ENCODE measurements at regions not wholly inside any gene's neighbourhood (a gene's known extent, or its start where the extent isn't known, plus 50 kb on each side); places are given as distances from the start of the nearest gene placed in this dataset.

- H3K4me3 ChIP-seq (ENCODE audit: low read depth, low read length): no peak overlapping the region
- TF ChIP-seq, protein P1, sequence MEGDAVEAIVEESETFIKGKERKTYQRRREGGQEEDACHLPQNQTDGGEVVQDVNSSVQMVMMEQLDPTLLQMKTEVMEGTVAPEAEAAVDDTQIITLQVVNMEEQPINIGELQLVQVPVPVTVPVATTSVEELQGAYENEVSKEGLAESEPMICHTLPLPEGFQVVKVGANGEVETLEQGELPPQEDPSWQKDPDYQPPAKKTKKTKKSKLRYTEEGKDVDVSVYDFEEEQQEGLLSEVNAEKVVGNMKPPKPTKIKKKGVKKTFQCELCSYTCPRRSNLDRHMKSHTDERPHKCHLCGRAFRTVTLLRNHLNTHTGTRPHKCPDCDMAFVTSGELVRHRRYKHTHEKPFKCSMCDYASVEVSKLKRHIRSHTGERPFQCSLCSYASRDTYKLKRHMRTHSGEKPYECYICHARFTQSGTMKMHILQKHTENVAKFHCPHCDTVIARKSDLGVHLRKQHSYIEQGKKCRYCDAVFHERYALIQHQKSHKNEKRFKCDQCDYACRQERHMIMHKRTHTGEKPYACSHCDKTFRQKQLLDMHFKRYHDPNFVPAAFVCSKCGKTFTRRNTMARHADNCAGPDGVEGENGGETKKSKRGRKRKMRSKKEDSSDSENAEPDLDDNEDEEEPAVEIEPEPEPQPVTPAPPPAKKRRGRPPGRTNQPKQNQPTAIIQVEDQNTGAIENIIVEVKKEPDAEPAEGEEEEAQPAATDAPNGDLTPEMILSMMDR (conservative IDR thresholded peaks at IDR 0.05; ENCODE audit: low read depth, low read length): no peak
- peak; percentile 16 for DNase-seq (ENCODE audit: low read depth)
Measured at GRCh38 chr4:141913928-141914327, 277.5 kb downstream of the IL15 start.

- TF ChIP-seq, protein P1 (conservative IDR thresholded peaks at IDR 0.05; ENCODE audit: low read depth, low read length): no peak
- H3K4me3 ChIP-seq (ENCODE audit: low read depth, low read length): no peak overlapping the region
- no peak for DNase-seq (ENCODE audit: low read depth)
Measured at GRCh38 chr4:141914746-141915145, 278.4 kb downstream of the IL15 start.

DNA sequence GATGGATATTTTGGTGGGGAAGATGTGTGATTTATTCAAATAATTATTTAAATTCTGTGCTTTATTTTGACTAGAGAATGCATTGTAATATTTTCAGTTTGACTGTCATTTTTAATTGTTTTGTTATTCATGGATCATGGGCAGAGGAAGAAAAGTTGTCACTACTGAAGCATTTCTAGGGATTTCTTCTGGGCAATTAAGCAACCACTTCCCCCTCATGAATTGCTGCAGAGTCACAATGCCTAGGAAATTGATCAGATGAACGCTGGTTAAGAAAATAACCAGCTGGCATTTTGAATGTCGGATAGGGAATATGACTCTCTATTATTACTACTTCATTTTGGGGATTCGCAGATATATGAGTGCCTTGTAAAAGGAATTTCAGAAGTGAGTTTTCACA lies 283.3 kb downstream of the IL15 start:
- TF ChIP-seq, protein P1 (conservative IDR thresholded peaks at IDR 0.05; ENCODE audit: low read depth, low read length): no peak
- no peak overlapping the region for H3K4me3 ChIP-seq (ENCODE audit: low read depth, low read length)
- DNase-seq (ENCODE audit: low read depth): no peak

DNA sequence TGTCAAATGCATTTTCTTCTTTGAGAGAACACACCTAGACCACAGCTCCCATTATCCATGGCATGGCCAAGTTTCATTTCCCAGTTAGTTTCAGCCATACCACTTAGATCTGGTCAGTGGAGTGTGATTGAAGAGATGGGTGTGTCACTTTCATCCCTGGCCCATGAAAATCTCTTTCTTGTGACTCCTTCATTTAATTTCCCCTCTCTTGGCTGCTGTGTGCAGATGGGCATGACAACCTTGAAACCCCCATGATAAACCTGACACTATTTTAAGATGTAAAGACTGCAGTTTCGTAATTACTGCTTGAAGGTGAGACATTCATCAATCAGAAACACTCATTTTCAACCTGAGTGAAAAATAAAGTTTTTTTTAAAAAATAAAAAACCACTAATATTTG lies 284.9 kb downstream of the IL15 start:
- TF ChIP-seq, protein P1 (conservative IDR thresholded peaks at IDR 0.05; ENCODE audit: low read depth, low read length): no peak
- no peak overlapping the region for H3K4me3 ChIP-seq (ENCODE audit: low read depth, low read length)
- DNase-seq (ENCODE audit: low read depth): no peak

DNA sequence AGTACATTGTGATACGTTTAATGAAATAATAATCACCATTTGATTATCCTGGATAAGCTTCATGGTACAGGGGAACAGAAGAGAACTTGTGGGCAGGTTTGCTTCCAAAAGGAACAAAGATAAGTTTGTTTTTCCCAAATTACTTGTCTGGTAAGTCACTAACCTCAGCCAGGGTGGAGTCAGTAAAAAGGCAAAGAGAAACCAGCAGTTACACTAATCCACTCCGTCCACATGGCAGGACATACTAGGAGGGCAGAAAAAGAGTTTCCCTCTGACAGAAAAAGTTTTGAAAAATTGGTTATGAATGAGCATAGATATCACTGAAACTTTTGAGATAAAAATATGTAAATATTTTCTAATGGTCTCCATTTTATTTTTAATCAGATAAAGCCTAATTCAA lies 285.9 kb downstream of the IL15 start:
- TF ChIP-seq, protein P1 (conservative IDR thresholded peaks at IDR 0.05; ENCODE audit: low read depth, low read length): no peak
- H3K4me3 ChIP-seq (ENCODE audit: low read depth, low read length): no peak overlapping the region
- DNase-seq (ENCODE audit: low read depth): no peak

DNA sequence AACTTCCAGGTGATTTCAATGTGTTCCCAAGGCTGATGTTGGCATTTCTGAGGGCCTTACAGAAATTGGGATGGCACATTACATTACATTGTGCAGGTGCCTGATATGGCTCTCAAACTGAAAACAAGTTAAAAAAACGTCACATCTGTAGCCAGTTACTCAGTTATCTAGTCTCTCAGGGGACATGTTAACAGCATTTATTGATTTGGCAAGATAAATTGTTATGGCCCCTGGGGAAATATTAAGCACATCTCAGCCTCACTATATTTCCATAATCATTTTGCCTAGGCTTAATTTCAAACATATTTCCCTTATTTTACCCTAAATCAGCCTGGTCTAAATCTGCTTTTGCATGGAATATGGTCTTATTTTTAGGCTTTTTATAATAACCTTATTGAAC lies 290.0 kb downstream of the IL15 start:
- TF ChIP-seq, protein P1 (conservative IDR thresholded peaks at IDR 0.05; ENCODE audit: low read depth, low read length): no peak
- DNase-seq (ENCODE audit: low read depth): no peak
- H3K4me3 ChIP-seq (ENCODE audit: low read depth, low read length): no peak overlapping the region

- TF ChIP-seq, protein P1 (conservative IDR thresholded peaks at IDR 0.05; ENCODE audit: low read depth, low read length): no peak
- no peak for DNase-seq (ENCODE audit: low read depth)
- no peak overlapping the region for H3K4me3 ChIP-seq (ENCODE audit: low read depth, low read length)
Measured at GRCh38 chr4:141932490-141932889, 296.1 kb downstream of the IL15 start.
